NCI-H187 treated with DMSO at 0.1 percent for 48 hours (cell line): ENCODE measurements at regions not wholly inside any gene's neighbourhood (a gene's known extent, or its start where the extent isn't known, plus 50 kb on each side); places are given as distances from the start of the nearest gene placed in this dataset.

Experiments
- DNase-seq: peaks from one replicate; lab custom pipeline; 2025; lab: John Stamatoyannopoulos, UW

GRCh38 chr16:72271699-72272240, 99.8 kb upstream of the PMFBP1 start:
- no peak for DNase-seq

- DNase-seq, result no peak
Observed at GRCh38 chr16:72270531-72270930, 98.6 kb upstream of the PMFBP1 start.

GRCh38 chr16:72266836-72267235, 94.9 kb upstream of the PMFBP1 start:
- DNase-seq, result no peak

GRCh38 chr16:72264771-72265170, 92.8 kb upstream of the PMFBP1 start:
- no peak for DNase-seq

- no peak for DNase-seq
Observed at GRCh38 chr16:72262711-72263110, 90.8 kb upstream of the PMFBP1 start.

GRCh38 chr16:72261127-72261526, 89.2 kb upstream of the PMFBP1 start:
- no peak for DNase-seq

GRCh38 chr16:72256398-72257066, 84.6 kb upstream of the PMFBP1 start:
- DNase-seq, result no peak

- DNase-seq, result no peak
Observed at GRCh38 chr16:72255786-72256185, 83.8 kb upstream of the PMFBP1 start.

GRCh38 chr16:72247821-72248253, 75.9 kb upstream of the PMFBP1 start:
- DNase-seq, result no peak

- no peak for DNase-seq
Observed at GRCh38 chr16:72246423-72246822, 74.5 kb upstream of the PMFBP1 start.

- no peak for DNase-seq
Observed at GRCh38 chr16:72244853-72245252, 72.9 kb upstream of the PMFBP1 start.

GRCh38 chr16:72243621-72244020, 71.7 kb upstream of the PMFBP1 start:
- DNase-seq, result no peak

- DNase-seq, result no peak
Observed at GRCh38 chr16:72242757-72243156, 70.8 kb upstream of the PMFBP1 start.

GRCh38 chr16:72241930-72242329, 70.0 kb upstream of the PMFBP1 start:
- no peak for DNase-seq

GRCh38 chr16:72241008-72241407, 69.1 kb upstream of the PMFBP1 start:
- no peak for DNase-seq

GRCh38 chr16:72240466-72240865, 68.5 kb upstream of the PMFBP1 start:
- DNase-seq, result no peak

GRCh38 chr16:72236866-72237265, 64.9 kb upstream of the PMFBP1 start:
- no peak for DNase-seq

GRCh38 chr16:72234387-72234786, 62.4 kb upstream of the PMFBP1 start:
- DNase-seq, result no peak

GRCh38 chr16:72228014-72228413, 56.1 kb upstream of the PMFBP1 start:
- DNase-seq, result no peak

GRCh38 chr16:72226136-72226535, 54.2 kb upstream of the PMFBP1 start:
- no peak for DNase-seq

GRCh38 chr16:72224260-72224768, 52.4 kb upstream of the PMFBP1 start:
- no peak for DNase-seq

GRCh38 chr16:72222503-72222902, 50.5 kb upstream of the PMFBP1 start:
- DNase-seq, result no peak
